Stimulated activated CD4-positive, alpha-beta T cell treated with anti-CD3 and anti-CD28 coated beads, Interleukin-15, amount 100 ng/mL, for 48 hours (primary cell): ENCODE measurements at regions not wholly inside any gene's neighbourhood (a gene's known extent, or its start where the extent isn't known, plus 50 kb on each side); places are given as distances from the start of the nearest gene placed in this dataset.

Experiments
- DNase-seq, 2 donors: peaks; one replicate each; pipeline ENCODE4 v3.0.0-alpha.2; 2020; ENCODE audit warnings: low read depth in 2 of 2

DNA sequence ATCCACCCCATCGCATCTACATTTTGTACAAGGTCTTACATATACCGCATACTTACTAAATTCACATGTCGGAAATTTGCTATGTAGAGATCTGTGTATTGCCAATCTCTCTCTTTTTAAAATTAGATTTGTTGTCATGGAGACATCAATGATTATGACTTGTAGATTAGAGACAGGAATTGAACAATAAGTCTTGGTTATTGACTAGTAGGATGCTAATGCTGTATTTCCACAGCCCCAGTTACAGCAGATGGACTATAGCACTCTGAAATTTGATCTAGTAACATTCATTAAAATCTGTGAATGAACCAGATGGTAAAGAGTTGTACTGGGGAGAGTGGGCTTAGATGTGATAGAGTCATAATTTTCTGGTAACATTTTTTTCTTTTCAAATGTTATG, 805.7 kb downstream of the SLC4A3 start:
- DNase-seq = no peak

DNA sequence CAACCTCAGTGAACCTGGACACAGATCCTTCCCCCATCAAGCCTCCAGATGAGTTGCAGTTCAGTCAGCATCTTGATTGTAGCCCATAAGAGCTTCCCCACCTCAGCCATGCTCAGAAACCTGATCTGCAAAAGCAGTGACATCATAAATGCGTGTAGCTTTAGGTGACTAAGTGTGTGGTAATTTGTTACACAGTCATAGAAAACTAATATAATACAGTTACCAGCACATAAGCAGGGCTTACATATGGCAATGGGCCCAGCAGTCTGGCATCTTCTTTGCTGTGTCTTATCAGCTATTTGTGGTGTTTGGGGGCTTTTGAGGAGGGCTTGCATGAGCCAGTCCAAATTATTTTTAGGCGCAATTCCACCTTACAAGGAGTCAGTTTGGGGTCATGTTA, 807.0 kb downstream of the SLC4A3 start:
- DNase-seq = no peak

DNA sequence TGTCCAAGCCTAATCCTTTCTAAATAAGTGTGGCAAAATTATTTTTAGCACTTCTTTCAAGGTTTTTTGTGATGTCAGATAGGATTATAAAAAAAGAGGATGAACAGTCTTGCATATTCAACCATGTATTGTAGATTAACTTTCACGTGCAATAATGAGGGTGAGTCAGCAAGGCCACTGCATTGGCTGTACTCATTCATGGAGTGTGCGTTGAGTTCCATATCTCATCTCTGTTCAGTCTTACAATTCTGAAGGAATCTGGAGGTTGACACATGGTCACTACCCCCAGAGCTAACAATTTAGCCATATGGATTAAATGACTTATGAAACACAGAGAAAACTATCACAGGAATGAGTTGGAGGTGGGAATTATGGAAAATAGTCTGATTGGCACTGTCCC, 810.5 kb downstream of the SLC4A3 start:
- no peak for DNase-seq

DNA sequence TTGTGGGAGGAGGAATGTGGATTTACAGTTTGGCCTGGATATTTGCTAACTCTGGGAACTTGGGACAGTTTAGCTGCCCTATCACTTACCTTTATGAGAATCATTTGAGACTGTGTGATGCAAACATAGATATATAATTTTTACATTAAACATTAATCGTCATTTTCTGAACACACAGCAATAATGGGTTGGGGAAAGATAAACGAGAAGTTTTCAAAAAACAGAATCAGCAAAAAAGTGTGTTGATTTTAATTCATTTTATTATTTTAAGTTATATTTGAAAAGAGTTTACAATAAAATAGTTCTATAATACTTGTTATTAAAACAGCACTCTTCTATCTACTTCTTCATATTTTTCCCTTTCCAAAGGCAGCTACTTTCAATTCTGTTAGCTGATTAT, 813.3 kb downstream of the SLC4A3 start:
- DNase-seq = no peak

DNA sequence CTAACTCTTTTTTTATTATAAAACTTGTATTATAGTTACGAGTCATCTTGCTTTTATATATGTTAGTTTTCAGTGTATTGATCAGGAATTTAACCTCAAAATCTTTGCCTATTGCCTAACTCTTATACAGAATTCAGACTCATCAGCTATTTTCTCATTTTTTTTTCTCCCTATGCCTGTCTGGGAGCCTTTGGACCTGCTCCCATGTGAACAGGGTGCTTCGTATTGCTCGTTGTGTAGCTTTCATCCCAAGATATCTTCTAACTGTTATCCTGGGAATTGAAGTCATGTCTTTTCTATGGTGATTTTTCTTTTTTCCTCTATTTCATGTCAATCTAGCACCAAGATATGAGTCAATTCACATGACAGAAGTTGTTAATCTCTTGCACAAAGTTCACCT, 814.0 kb downstream of the SLC4A3 start:
- DNase-seq = no peak

DNA sequence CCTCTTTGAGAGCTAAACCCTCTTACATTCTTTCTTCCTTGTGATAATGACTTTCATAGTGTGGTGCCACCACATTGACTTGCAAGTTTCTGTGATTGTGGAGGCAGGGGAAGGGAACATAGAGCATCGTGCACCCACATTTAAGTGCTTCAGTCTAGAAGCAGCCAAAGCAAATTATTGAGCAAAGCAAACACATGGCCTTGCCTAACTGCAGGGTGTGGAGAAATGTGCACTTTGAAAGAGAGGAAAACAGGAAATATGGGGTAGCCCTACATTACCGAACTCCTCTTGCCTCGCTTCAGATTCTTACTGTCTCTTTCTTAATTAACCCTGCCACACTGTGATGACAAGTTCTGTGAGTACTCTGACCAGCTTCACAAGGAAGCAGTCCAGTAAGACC, 814.6 kb downstream of the SLC4A3 start:
- no peak for DNase-seq

DNA sequence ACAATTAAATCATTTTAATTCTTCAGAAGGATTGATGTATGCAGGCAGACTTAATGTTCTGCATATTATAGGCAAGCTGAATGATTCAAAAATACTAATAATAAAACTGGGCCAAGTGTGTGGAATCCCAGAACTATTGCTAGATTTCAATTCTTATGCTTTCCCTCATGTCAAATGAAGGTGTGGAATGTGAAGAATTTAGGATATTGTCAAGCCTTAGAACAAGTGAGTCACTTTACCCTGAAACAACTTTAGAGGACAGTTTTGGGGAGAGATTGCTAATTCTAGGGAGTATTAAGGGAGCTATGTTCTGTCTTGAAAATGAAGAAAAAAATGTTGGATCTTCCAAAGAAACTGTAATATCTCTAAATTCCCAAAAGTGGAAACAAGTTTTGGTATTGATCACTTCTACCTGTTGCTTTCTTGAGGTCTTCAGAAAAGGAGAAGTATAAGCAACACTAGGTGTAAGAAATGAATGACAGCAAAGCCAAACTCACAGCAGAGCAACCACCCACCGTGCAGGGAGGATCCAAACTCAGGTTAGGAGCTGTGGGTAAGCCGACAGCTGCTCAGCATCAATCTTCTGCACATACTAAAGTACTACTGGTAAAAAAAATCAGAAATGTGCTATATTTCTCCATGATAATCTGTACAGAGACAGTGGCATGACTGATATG, 818.1 kb downstream of the SLC4A3 start:
- no peak for DNase-seq

DNA sequence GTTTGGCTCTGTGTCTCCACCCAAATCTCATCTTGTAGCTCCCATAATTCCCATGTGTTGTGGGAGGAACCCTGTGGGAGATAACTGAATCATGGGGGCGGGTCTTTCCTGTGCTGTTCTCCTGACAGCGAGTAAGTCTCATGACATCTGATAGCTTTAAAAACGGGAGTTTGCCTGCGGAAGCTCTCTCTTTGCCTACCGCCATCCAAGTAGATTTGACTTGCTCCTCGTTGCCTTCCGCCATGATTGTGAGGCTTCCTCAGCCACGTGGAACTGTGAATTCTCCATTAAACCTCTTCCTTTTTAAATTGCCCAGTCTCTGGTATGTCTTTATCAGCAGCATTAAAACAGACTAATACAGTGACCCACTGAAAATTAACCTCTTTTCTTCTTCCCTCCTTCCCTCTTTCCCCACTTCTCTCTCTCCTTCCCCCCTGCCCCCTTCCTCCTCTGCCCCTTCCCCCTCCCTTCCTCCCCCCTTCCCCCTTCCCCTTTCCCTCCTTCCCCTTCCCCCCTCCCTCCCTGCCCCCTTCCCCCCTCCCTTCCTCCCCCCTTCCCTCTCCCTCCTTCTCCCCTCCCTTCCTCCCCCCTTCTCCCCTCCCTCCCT, 818.8 kb downstream of the SLC4A3 start:
- DNase-seq = no peak

DNA sequence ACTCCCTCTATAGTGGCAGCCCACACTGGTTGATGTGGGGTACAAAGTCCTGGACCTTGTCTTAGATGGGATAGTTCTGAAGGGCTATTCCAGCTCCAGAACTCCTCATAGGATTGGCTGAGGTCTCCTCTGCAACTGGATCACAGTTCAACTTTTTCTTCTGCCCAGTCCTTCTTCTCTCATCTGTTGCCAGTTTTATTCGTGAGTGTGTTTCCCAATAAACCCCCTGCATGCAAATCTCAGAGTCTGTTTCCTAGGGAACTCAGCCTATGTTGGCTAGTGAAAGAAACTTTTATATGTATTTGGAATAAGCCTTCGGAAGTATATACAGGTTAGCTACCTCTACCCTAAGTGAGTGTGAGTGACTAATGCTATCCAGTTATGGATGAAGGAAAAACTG, 823.4 kb downstream of the SLC4A3 start:
- no peak for DNase-seq

DNA sequence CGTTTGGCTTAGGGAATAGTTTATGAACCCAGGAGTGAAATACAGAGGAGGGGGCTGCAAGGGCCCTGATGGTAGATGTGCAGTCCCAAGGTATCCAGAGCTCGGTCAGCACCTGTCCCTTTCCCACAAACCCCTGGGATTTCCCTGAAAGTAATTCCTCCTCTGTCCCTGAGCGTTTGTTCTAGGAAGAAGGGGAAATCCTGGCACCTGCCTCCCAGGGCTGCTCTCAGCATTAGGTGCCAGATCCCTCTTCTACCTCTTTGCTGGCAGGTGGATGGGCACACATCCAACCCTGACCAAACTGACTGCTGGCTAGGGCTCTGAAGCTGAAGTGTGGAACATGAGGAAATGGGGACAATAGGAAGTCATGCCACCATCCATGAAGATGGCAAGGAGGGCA, 824.0 kb downstream of the SLC4A3 start:
- no peak for DNase-seq

DNA sequence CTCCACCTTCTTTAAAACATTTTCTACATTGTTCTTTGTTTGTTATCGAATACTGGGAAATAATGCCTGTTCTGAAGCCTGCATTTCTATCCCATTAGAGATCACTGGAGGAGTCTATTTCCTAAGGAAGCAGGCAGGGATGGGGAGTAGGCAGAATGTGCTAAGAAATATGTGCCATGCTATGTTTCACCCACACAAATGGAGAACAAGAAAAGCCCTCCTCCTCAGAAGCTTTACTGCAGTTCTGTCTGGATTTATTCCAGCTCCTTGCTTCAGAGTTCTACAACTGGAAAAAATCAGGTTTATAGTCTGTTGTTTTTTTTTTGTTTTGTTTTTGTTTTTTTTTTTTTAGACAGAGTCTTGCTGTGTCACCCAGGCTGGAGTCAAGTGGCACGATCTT, 825.1 kb downstream of the SLC4A3 start:
- no peak for DNase-seq

DNA sequence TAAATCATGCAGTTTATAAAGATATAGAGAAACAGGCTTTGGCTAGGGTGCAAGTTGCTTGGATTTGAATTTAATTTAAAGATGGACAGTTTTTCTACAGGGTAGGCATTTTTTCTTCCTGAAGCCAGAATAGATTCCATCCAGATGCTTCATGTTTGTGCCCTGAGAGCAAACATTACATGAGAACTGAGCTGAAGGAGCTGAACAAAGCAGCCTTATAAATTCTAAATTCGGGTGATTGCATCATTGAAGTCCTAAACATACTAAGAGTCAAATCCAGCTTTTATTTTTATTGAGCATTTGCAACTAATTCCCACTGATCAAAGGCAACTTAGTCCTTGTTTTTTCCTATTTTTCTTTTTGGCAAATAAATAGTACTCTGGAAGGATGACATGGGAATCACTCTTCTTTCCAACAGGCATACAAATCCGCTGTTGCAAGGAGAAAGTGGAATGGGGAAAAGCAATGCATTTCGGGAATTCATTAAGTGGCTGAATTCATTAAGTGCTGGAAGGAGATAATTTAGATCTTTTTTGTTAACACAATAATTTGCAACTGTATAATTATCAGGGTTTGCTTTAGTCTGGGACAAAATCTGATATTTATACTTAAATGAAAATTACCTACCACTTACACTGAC, 828.0 kb downstream of the SLC4A3 start:
- DNase-seq = no peak

DNA sequence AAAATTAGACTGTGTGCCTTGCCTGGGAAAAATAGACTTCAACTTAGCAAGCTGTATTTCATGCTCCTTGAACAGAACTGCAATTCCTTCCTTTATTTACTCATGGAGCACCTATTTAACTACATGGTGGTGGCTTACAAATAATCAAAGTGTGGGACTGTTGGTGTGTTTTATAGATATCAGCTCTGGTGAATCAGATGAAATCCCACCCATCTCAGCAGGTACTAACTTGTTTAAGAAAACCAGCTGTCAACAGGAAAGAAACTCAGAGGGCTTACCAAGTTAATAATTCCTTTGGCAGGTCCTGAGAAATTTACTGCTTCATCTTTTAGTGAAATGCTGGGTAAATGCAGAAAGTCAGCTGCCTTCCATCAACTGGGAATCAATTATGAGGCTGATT, 830.6 kb downstream of the SLC4A3 start:
- DNase-seq = no peak

DNA sequence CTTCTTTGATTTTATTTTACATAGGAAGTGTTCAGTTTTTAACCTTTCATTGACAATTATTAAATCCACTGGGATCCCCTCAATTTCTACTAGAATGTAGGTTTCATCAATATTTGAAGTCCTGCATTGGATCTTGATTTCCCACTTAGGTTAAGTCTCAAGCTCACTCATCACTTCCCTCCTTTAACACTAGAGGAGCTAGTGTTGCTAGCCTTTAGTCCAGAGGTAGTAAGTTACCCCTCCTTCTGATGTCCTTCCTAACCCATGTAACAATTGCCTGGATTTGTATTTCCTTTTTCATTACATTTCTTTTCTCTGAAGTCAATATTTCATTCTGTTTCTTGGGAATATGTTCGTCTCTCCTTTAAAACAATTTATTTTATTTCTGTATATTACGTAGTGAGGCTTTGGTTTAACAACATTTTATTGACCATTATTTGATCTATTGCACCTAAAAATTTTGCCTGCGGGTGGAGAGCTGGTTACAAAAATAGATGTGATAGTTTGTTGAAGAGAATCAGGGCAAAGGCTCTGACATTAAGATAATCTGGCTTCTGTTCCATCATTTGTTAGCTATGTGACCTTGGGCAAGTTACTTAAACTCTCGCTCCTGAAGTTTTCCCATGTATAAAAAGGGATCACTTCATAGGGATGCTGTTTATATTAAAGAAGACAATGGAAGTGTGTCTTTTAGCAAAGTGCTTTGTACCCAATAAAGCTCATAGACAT, 833.0 kb downstream of the SLC4A3 start:
- no peak for DNase-seq

DNA sequence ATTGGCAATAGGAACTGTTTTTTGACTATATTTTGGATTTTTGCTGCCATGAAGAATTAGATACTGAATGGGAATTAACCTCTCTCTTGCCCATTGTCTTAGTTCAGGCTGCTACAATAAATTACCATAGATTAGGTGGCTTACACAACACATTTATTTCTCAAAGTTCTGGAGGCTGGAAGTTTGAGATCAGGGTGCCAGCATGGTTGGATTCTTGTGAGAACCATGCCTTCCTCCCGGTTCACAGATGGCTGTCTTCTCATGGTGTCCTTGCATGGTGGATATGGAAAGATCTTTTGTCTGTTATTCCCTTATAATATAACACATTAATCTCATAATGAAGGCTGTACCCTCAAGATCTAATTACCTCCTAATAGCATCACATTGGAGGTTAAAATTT, 836.4 kb downstream of the SLC4A3 start:
- DNase-seq = no peak

DNA sequence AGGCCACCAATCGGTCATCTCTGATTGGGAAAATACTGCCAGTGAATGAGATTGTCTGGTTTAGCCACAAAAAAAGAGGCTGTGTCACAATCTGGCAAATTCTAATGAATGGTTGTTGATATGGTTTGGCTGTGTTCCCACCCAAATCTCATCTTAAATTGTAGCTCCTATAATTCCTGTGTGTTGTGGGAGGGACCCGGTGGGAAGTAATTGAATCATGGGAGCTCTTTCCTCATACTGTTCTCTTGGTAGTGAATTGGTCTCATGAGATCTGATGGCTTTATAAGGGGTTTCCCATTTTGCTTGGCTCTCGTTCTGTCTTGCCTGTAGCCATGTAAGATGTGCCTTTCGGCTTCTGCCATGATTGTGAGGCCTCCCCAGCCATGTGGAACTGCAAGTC, 838.3 kb downstream of the SLC4A3 start:
- DNase-seq = no peak

DNA sequence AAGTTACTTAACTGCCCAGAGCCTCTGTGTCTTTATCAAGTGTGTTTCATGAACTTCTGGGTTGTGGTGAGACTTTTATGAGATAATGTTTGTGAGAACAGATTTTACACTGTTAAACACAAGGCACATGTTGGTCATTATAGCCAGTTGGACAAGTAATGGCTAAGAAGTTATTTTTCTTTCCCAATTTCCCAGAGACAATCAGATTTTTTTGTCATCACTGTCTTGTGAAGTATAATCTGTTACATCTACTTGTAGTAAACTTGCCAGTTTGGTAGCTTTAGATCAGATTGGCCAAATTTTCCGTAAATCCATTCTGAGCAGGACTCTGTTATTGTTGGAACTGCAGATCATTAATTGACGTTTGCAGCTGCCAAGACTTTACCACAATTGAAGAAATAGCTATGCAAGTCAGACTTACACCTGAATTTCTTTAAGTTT, 838.8 kb downstream of the SLC4A3 start:
- no peak for DNase-seq

DNA sequence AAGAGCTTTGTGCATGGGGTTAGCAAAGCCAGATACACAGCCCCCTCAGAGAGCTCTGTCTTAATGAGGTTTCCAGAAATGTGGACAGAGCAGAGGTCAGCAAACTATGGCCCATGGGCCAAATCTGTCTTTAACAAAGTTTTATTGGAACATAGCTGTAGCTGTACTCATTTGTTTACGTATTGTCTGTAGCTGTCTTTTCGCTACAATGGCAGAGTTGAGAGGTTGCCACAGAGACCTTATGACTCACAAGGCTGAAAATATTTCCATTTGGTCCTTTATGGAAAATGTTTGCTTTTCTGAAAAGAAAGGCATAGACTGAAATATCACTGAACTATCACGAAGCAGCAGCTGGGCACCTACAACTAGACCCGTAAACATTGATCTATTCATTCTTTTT, 841.8 kb downstream of the SLC4A3 start:
- no peak for DNase-seq

DNA sequence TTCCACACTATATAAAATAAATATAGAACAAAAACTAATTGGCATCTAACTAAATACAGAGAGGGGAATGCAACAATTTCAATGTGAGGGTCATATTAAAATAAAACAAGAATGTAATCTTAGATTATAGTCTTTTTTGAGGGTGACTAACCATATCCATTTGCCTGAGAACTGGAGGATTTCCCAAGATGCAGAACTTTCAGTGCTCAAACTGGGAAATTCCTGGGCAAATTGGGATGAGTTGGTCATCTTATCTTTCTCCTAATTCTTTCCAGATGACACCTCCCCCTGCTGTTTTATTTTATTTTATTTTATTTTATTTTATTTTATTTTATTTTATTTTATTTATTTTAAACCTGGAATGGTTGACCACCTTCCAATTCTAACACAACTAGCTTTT, 846.2 kb downstream of the SLC4A3 start:
- no peak for DNase-seq

DNA sequence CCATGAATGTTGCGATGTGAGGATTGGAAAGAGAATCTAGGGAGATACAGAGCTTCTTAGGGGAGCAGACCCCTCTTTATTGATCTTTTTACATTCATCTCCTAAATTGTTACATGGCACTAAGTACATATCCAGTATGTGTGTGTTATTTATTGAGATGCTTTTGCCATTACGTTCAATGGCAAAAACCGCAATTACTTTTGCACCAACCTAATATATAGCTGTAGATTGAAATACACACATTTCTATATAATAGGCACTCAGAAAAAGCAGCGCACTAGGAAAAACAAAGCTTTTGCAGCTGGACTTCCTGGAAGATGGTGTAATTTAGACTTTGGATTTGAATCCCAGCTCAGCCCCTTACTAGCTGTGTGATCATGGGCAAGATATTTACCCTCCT, 849.4 kb downstream of the SLC4A3 start:
- DNase-seq = no peak

DNA sequence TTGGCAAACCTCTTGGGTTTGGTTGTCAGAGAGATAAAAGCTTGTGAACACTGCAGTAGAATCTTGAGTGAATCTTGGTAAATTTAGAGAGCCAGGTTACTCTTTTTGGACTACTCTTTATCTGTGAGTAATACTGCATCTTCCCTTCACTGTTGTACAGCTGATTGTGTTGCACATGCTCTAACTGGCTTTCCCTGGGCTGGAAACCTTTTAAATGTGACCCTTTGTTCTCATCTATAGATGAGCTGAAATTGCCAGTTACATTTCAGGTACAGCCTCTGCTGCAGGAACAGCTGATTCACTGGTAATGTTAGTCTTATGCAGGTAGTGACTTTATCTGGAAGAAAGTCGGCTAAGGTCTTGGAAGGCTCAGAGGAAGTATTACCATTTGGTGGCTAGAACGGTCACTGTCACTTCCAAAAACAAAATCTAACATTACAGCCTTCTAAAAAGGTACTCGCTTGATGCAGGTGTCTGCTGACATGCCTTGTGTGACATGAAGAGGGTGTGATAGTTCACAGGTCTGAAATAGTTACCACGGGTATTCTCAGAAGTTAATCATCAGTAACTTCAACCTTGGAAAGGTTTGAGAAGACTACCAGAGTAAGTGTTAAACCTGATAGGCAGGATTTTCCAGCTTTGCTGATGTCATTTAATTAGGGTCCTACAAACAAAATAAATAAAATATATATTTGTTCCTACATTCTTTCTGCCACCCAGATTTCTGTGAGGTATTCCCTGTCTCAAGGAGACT, 851.1 kb downstream of the SLC4A3 start:
- DNase-seq = no peak

DNA sequence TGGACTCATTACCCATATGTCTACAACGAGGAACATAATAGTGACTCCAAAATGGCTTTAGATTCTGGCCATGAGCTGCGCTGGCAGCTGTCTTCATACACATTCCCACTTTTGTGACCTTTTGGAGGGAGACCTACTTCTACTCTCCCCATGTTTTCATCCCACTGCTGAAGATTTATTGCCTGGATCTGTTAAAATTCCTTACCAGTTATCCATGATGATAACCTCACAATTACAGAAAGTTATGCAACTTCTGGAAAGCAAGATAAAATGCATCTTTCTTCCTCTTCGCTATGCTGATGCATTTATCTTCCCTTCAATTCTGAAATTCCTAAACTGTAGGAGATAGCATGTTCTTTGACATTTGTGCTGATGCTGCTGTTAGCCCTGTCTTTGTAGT, 855.3 kb downstream of the SLC4A3 start:
- DNase-seq = no peak
